GM12801 (cell line): ENCODE measurements at regions not wholly inside any gene's neighbourhood (a gene's known extent, or its start where the extent isn't known, plus 50 kb on each side); places are given as distances from the start of the nearest gene placed in this dataset.
A peak's percentile ranks its signal among the peaks of the same experiment; 100 is the strongest.

Experiments used
- TF ChIP-seq, protein P1 (sequence below): IDR thresholded peaks from one replicate; pipeline ENCODE4 v1.5.1; 2011; ENCODE audit warnings: control low read depth; ENCODE audit not compliant: insufficient read length; ENCODE audit errors: extremely low read depth

DNA sequence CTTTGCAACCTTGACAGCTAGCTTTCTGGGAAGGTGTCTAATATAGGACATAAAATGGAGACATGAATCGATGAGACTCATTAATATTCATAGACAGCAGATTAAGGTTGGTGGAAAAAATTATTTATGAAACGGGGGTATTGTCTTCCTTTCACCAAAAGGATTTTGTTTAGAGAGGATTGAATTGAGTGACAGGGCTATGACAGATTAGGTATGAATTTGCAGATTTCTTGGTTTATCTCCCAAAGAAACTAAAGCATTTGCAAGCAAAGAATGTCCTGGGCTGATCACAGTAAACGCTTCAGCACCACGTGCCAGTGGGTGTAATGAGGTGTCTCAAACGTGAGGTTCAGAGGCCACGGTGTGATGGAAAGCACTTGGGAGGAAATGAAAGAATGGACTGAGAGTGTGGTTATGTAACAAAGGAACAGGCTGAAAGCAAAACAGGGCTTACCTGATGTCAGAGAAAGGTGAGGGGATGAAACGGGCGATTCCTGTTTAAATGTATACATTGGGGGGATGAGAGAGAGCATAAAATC, 329.2 kb upstream of the NPVF start:
- TF ChIP-seq, protein P1, sequence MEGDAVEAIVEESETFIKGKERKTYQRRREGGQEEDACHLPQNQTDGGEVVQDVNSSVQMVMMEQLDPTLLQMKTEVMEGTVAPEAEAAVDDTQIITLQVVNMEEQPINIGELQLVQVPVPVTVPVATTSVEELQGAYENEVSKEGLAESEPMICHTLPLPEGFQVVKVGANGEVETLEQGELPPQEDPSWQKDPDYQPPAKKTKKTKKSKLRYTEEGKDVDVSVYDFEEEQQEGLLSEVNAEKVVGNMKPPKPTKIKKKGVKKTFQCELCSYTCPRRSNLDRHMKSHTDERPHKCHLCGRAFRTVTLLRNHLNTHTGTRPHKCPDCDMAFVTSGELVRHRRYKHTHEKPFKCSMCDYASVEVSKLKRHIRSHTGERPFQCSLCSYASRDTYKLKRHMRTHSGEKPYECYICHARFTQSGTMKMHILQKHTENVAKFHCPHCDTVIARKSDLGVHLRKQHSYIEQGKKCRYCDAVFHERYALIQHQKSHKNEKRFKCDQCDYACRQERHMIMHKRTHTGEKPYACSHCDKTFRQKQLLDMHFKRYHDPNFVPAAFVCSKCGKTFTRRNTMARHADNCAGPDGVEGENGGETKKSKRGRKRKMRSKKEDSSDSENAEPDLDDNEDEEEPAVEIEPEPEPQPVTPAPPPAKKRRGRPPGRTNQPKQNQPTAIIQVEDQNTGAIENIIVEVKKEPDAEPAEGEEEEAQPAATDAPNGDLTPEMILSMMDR, result no peak

DNA sequence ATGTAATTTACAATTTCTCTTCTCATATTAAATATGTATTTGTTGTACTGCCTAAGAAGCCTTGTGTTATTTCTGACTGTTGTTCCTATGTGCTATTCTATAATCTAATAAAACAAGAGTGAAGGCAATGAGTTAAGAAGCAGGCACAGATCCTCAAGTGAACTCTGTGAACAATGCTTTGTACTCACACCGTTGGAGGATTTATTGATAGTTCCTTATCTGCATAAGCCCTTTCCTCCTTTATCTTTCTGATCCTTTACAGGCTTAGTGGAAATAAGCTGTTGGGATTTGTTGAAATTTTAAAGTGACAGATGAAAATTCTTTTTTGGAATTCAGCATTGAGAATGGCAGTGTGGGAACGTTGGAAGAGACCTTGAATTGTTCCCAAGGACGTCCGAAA, 329.6 kb upstream of the NPVF start:
- TF ChIP-seq, protein P1, result no peak

DNA sequence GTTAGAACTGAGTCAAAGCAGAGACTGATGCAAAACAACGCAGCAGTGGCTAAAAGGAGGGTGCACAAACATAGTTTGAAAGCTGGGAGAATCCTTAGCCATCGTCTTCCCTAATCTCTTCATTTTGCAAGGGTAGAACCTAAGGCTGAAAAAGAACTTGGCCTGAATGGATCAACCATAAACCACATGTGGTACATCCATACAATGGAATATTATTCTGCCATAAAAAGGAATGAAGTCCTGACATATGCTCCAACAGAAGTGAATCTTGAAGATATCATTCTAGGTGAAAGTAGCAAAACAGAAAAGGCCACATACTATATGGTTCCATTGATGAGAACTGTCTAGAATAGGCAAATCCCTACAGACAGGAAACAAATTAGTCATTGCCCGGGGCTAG, 330.3 kb upstream of the NPVF start:
- TF ChIP-seq, protein P1, result no peak

DNA sequence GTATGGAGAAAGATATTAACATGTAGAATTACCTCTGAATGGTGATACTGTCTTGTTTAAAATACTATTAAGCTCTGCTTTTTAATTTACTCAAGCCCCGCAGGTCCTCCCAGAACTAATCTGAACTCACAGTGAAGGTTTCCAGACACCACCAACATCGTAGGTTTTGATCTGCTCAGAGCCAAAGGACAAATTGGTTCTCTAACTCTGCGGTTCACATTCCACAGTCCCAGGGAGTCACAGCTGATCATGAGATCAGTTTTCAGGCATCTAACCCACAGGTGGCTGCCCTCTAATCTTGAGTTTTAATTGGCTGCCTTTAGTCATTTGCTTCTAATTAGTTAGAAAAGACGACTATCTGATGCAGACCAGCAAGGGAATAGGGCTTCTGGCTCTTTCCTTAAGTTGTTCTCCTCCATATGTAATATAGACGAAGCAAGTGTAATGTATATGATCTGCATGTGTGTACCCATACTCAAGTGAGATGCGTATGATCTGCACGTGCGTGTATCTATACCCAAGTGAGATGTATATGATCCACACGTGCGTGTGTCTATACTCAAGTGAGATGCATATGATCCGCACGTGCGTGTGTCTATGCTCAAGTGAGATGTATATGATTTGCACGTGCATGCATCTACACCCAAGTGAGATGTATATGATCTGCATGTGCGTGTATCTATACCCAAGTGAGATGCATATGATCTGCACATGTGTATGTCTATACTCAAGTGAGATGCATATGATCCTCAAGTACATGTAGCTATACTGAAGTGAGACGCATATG, 331.5 kb upstream of the NPVF start:
- TF ChIP-seq, protein P1, result no peak

DNA sequence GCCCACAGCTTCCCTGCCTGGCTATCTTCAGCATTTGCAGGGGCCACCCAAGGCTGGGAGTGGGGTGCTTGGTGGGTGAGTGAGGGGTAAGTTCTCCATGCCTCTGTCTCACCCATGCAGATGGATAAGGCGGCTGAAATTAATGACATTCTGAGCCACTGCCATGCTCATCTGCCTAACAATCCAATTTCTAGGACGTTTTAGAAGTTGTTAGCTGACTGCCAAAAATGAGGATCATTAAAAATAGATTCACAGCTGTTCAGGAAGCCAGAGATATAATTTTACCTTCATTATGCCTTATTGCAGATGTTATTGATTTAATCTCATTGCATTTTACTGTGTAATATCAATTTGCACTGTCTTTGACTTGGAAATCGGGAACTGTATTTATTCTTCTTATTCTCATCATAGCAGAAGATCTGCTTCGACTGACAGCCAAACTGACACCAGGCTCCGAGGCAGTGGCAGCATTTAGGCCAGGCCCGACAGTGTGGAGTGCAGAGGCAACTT, 334.4 kb upstream of the NPVF start:
- TF ChIP-seq, protein P1, result no peak

DNA sequence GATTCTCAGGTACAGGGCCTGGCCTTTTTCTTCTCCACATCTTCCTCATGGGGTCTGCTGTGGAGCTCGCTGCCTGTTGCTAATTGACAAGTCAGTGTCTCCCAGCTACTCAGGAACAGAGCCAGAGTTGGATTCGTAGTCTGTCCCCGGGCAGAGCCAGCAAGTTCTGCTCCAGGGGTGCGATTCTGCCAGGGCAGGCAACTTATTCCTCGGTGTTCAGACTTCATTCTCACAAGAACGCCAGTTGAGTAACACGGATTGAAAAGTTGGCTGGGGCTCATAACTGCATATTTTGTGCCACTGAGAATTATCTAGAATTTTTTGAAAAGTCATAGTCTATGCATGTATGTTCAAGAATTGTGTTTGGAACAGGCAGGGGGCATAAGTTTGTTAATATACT, 336.7 kb upstream of the NPVF start:
- TF ChIP-seq, protein P1, result no peak

DNA sequence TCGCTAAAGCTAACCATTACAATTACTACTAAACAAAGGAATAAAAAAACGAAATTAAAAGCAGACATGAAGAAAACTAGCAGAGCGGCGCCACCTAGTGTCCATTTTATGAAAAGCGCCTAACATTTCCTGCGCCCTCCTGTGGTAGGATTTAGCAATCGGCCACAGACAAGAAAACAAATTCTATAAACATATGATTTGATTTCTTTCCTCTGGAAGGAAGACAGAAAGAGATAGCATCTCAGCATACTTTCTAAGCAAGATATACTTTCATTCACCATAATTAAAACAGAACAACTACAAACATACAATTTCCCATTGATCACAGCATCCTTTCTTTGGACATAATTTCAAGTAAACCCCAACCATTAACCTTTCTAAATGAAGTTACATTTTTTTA, 337.7 kb upstream of the NPVF start:
- TF ChIP-seq, protein P1, result peak; percentile 50
